Kidney (tissue), 13 donors: ENCODE measurements at regions not wholly inside any gene's neighbourhood (a gene's known extent, or its start where the extent isn't known, plus 50 kb on each side); places are given as distances from the start of the nearest gene placed in this dataset.
"Not testable (repeated sequence)": the region's sequence is repeated elsewhere in the genome, so short reads cannot be mapped to it uniquely, and the experiment has no call there.

Experiments used
- DNase-seq, 5 donors: peaks; one replicate each; pipeline ENCODE4 v3.0.0-alpha.2; 2013 to 2020
- FAIRE-seq: peaks from 2 replicates; lab custom pipeline; 2012; peaks lifted over from hg19 to GRCh38; lab: Jason Lieb, UNC
- H3K27ac ChIP-seq, 2 donors: one replicate each; pipeline ENCODE4 v1.7.0; 2013; ENCODE audit warnings: low read depth in 2 of 2, low read length in 2 of 2, inconsistent platforms in 1 of 2
- H3K27me3 ChIP-seq: one replicate; pipeline ENCODE4 v1.7.1; 2013; ENCODE audit warnings: low read length, inconsistent platforms; ENCODE audit not compliant: control insufficient read depth, insufficient read depth
- H3K36me3 ChIP-seq, 3 donors: one replicate each; pipeline versions ENCODE4 v1.7.0 to v1.7.1; 2013; ENCODE audit warnings: low read length in 3 of 3, control low read depth in 1 of 3, inconsistent platforms in 1 of 3; ENCODE audit not compliant: insufficient read depth in 3 of 3, control insufficient read depth in 2 of 3
- H3K4me1 ChIP-seq, 3 donors: one replicate each; pipeline versions ENCODE4 v1.7.0 to v1.7.1; 2013; ENCODE audit warnings: low read length in 3 of 3, inconsistent platforms in 1 of 3, low read depth in 1 of 3; ENCODE audit not compliant: control insufficient read depth in 2 of 3, insufficient read depth in 2 of 3
- H3K4me3 ChIP-seq, 3 donors: one replicate each; pipeline versions ENCODE4 v1.7.0 to v1.8.1; 2013; ENCODE audit warnings: low read length in 3 of 3, control low read depth in 1 of 3, inconsistent platforms in 1 of 3
- H3K9ac ChIP-seq, 3 donors: one replicate each; pipeline versions ENCODE4 v1.7.0 to v1.7.1; 2013; ENCODE audit warnings: low read length in 3 of 3, control low read depth in 1 of 3, inconsistent platforms in 1 of 3
- H3K9me3 ChIP-seq, 3 donors: one replicate each; pipeline versions ENCODE4 v1.7.0 to v1.7.1; 2013; ENCODE audit warnings: low read length in 3 of 3, control low read depth in 1 of 3, inconsistent platforms in 1 of 3; ENCODE audit not compliant: control insufficient read depth in 2 of 3, insufficient read depth in 1 of 3
- intact Hi-C: fragments of 100-400 bp; cut with DNase I; formaldehyde crosslinking; loops from one replicate; pipeline ENCODE4 v1.11.1; 2022
- TF ChIP-seq, protein P1 (sequence below): IDR thresholded peaks from 3 replicates; pipeline ENCODE4 v1.5.1; 2012; ENCODE audit warnings: mild to moderate bottlenecking, moderate library complexity, borderline replicate concordance; ENCODE audit not compliant: insufficient read depth; ENCODE audit errors: extremely low read depth
- donor health status: control.
- donor health status: control.
- donor health status: control.
- donor health status: control.
- donor health status: control.
- donor health status: DM: yes; HTN: yes; CAD: no.
- donor health status: Normal renal cell carcinoma (clear cell type).

DNA sequence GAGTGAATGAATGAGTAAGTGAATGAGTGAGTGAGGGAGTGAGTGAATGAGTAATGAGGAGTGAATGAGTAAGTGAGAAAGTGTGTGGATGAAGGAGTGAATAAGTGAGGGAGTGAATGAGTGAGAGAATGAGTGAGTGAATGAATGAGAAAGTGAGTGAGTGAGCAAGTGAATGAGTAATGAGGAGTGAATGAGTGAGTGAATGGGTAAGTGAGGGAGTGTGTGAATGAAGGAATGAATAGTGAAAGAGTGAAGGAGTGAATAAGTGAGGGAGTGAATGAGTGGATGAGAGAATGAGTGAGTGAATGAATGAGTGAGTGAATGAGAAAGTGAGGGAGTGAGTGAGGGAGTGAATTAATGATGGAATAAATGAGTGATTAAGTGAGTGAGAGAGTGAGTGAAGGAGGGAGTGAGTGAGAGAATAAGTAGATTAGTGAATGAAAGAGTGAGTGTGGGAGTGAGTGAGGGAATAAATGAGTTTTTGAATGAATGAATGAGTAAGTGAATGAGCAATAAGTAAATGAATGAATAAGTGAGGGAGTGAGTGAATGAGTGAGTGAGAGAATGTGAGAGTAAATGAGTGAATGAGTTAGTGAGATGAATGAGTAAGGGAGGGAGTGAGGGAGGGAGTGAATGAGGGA lies 364.5 kb downstream of the ADGRD1 start:
- DNase-seq (no peak), FAIRE-seq (no peak)
- Histone ChIP-seq H3K9me3 (no peaks in the 10 kb centered on the region), H3K4me1 (no peaks in the 10 kb centered on the region), H3K27ac (no peak overlapping the region), H3K4me3 (no peak overlapping the region), H3K36me3 (no peaks in the 10 kb centered on the region), H3K9ac (no peak overlapping the region), H3K27me3 (no peaks in the 10 kb centered on the region)
- TF ChIP-seq, protein P1, sequence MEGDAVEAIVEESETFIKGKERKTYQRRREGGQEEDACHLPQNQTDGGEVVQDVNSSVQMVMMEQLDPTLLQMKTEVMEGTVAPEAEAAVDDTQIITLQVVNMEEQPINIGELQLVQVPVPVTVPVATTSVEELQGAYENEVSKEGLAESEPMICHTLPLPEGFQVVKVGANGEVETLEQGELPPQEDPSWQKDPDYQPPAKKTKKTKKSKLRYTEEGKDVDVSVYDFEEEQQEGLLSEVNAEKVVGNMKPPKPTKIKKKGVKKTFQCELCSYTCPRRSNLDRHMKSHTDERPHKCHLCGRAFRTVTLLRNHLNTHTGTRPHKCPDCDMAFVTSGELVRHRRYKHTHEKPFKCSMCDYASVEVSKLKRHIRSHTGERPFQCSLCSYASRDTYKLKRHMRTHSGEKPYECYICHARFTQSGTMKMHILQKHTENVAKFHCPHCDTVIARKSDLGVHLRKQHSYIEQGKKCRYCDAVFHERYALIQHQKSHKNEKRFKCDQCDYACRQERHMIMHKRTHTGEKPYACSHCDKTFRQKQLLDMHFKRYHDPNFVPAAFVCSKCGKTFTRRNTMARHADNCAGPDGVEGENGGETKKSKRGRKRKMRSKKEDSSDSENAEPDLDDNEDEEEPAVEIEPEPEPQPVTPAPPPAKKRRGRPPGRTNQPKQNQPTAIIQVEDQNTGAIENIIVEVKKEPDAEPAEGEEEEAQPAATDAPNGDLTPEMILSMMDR, result no peak
- intact Hi-C loops, result no loop called here

DNA sequence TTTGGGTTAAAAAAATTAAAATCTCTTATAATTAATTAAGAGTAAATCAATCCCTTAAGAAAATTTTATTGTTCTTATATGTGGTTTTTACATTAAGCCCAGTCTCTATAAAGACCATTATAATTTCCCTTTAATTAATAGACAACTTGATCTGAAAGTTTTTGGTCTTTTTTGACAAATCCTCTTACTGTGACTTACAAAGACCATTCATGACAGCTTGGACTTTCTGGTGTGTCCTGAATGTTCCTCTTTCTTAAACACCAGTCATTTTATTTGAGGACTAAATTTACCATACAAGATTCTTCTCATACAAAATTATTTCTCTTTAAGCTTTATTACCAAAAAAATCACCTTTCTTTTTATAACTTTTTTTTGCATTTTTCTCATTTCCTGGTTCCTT lies 368.3 kb downstream of the ADGRD1 start:
- H3K4me3 ChIP-seq, result no peak overlapping the region
- H3K9ac ChIP-seq, result no peak overlapping the region
- DNase-seq (no peak), FAIRE-seq (no peak)
- H3K36me3 ChIP-seq, result no peaks in the 10 kb centered on the region
- H3K9me3 ChIP-seq, result no peaks in the 10 kb centered on the region
- intact Hi-C loops, result no loop called here
- H3K4me1 ChIP-seq, result no peaks in the 10 kb centered on the region
- no peaks in the 10 kb centered on the region for H3K27me3 ChIP-seq
- TF ChIP-seq, protein P1, result no peak
- no peak overlapping the region for H3K27ac ChIP-seq

DNA sequence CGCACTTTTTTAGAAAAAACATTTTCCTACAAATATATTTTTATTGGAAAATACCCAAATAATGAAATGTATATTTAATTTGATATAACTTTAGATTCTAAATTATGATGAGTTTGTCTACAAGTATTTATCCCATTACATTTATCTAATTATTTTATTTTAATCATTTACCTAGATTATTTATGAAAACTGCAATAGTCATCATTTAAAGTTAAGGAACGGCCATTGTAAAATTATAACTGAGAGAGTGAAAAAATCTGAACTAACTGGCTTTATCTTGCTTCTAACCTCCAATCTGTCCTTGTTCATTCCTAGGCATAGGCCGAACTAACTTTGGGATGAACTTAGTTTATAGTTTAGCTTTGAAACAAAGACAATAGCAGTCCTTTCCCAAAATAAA lies 368.8 kb downstream of the ADGRD1 start:
- peak; percentile 96 for FAIRE-seq
- H3K4me3 ChIP-seq, H3K9me3 ChIP-seq, H3K9ac ChIP-seq, H3K4me1 ChIP-seq, DNase-seq, H3K27me3 ChIP-seq, intact Hi-C loops, H3K36me3 ChIP-seq, H3K27ac ChIP-seq: not testable (repeated sequence)

DNA sequence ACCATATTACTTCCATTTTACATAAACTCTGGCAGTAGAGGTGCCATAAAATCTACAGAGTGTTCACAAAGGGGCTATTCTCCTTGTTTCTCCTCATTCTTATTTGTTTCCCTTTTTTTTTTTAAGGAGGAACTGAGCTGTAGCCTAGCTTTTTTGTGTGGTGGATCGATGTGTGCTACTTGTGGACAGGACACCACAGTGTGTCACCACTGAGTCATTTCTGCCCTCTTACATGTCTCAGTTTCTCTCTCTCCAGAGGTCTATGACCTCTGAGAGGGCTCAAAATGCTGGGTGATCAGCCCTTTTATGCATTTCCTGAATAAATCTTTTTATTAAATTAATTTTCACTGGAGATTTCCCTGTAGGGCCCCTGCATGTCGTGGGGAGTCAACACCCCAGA lies 370.2 kb downstream of the ADGRD1 start:
- no peak overlapping the region for H3K27ac ChIP-seq
- DNase-seq, result no peak
- H3K4me3 ChIP-seq, result no peak overlapping the region
- TF ChIP-seq, protein P1, result no peak
- no peak for FAIRE-seq
- no peaks in the 10 kb centered on the region for H3K36me3 ChIP-seq
- H3K27me3 ChIP-seq, result no peaks in the 10 kb centered on the region
- intact Hi-C loops, result no loop called here
- no peaks in the 10 kb centered on the region for H3K4me1 ChIP-seq
- H3K9me3 ChIP-seq, result no peaks in the 10 kb centered on the region
- no peak overlapping the region for H3K9ac ChIP-seq
